NCI-H128 (cell line): ENCODE measurements at regions not wholly inside any gene's neighbourhood (a gene's known extent, or its start where the extent isn't known, plus 50 kb on each side); places are given as distances from the start of the nearest gene placed in this dataset.
"Not testable (repeated sequence)": the region's sequence is repeated elsewhere in the genome, so short reads cannot be mapped to it uniquely, and the experiment has no call there.

Experiments used
- DNase-seq: peaks from one replicate; lab custom pipeline; 2025; ENCODE audit not compliant: unreplicated experiment; lab: John Stamatoyannopoulos, UW

GRCh38 chr10:64283621-64284020 is 762.4 kb downstream of the REEP3 start:
- DNase-seq = no peak

GRCh38 chr10:64286533-64286932 is 765.3 kb downstream of the REEP3 start:
- DNase-seq = no peak

- DNase-seq = no peak
Measured at GRCh38 chr10:64288404-64288803, 767.2 kb downstream of the REEP3 start.

DNA sequence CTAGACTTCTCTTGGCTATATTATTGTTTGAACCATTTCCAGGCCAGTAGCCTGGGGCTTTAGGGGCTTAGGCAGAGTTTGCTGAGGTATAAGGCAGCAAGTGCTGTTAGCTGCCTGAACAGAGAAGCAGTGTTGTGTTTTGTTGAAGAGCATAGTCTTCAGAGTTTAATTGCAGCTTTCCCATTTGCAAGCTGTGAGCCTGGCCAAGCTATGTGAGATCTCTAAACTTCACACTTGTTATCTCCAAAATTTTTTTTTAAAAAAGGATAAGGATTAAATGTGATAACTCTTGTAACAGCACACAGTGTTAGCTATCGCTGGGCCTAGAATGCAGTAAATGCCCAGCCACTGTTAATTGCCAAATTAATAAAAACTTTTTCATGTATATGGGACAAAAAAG is 782.4 kb downstream of the REEP3 start:
- DNase-seq = no peak

DNA sequence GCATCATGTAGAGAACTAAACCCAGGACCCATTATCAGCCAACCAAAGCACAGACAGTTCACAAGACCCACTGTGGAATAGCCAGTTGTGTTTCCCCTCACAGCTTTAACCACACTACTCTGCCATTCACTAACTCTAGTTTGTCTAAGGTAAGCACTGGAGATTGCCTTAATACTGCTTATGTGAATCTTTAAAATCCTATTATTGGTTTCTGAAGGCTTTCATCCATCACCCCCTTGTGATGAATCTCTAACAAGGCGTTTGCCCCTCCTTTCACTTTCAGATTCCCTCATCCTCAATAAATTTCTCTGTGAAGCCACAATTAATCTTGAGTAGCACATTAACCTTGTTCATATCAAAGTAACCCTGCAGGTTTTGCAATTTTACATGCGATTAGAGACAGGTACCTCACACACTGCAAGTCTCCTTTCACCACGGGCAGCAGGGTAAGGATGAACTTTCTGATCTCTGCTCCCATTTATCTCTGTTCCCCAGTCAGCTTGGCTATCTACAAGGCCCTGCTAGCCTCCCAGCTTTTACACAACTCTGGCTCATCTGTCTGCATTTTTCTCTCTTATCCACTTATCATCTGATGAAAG is 785.6 kb downstream of the REEP3 start:
- no peak for DNase-seq

DNA sequence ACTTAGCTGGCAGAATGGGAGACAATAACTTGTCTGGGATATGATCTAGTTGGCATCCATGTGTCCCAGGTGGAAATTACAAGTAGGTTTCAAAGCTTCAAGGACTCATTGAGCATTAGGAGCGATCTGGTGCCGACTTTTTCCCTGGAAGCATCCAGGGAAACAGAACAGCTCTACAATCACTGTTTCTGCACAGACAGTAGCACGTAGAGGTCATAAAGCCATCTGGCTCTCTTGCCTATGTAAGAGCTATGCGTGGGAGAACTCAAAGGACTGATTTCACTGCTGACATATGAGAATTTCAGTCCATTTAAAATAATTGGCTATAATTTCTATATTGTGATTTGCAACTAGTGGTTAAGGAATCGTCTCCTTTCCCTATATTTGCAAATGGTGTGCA is 791.7 kb downstream of the REEP3 start:
- DNase-seq = no peak

- no peak for DNase-seq
Measured at GRCh38 chr10:64313967-64314366, 792.8 kb downstream of the REEP3 start.

DNA sequence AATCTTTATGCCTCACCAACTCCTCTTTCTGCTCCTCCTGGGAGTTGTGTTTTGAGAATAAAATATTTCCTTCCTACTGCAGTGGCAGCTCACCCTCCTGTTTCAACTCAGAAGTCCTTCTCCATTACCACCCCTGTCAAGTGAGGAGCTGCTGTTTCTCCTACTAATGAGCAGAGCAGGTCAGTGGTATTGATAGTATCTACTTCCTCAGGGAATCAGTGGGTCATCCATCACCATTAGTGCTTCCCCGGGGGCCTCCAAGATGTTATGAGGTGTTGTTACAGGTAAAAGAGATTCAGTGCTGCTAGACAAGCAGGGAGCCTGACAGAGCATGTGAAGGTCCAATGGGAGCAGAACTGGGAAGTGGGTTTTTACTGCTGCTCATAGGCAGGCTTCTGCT is 795.2 kb downstream of the REEP3 start:
- DNase-seq = no peak

DNA sequence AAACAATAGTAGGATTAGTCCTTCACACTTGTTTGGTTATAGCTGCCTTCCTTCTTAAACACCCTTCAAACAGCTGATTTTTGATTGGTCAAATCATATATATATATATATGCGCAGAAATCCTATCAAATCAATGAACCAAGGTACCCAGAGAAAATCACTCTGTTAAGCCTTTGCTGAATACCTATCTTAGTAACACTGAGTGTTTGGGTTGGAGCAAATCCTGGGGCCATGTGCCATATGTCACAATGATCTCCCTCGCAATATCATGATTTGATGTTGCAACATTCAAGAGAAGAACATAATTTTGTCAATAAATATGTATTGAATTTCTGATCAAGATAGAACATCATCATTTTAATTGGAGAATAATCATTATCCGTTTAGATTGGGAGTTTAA is 795.6 kb downstream of the REEP3 start:
- no peak for DNase-seq

- no peak for DNase-seq
Measured at GRCh38 chr10:64320448-64320847, 799.2 kb downstream of the REEP3 start.

DNA sequence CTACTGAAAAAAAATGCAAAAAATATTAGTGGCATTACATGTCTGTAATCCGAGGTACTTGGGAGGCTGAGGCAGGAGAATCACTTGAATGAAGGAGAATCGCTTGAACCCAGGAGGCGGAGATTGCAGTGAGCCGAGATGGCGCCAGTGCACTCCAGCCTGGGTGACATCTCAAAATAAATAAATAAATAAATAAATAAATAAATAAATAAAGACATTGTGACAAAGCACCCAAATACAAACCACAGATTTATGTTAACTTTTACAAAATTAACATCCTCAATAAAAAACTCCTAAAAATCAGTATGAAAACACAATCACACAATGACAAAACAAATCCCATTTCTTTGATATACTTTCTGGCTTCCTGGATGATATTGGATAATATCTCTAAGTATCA is 808.3 kb downstream of the REEP3 start:
- DNase-seq = no peak

DNA sequence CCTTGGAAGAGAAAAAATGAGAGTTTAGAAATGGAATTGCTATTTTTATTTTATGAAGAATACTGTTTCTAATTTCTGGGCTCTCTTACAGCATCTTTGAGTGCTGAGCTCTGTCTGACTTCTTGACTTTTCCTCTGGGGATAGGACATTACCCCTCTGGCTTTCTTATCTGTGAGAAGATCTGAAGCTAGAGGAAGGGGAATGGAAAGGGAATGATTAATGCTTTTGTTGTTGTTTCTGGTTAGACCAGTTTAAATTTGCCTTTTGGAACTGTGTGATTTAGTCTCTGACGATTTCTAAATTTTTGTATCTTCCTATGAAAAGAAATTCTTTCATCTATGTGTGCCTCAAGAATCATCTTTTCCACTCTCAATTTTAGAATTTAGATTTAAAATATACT is 811.4 kb downstream of the REEP3 start:
- no peak for DNase-seq

GRCh38 chr10:64334084-64334483 is 812.9 kb downstream of the REEP3 start:
- no peak for DNase-seq

GRCh38 chr10:64344211-64344610 is 823.0 kb downstream of the REEP3 start:
- DNase-seq = no peak

- no peak for DNase-seq
Measured at GRCh38 chr10:64345856-64346255, 824.7 kb downstream of the REEP3 start.

- no peak for DNase-seq
Measured at GRCh38 chr10:64346389-64346788, 825.2 kb downstream of the REEP3 start.

- no peak for DNase-seq
Measured at GRCh38 chr10:64350665-64351064, 829.5 kb downstream of the REEP3 start.

DNA sequence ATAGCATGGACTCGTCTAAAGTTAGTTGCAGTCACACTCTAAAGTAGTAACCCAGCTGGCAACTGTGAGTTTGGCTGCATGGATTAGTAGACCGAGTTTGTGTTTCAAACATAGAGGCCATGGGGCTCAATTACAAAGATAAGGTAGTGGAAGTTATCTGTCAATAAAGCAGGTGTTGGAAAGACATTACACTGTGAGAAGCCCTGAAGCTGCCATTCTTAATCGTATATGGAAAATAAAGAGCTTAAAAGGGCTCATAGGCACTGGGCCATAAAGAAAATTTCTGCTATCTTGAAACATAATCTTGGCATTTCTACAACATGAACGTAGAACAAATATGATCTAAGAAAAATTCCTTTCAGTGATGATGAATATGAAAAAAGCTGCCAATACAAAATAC is 837.7 kb downstream of the REEP3 start:
- no peak for DNase-seq

DNA sequence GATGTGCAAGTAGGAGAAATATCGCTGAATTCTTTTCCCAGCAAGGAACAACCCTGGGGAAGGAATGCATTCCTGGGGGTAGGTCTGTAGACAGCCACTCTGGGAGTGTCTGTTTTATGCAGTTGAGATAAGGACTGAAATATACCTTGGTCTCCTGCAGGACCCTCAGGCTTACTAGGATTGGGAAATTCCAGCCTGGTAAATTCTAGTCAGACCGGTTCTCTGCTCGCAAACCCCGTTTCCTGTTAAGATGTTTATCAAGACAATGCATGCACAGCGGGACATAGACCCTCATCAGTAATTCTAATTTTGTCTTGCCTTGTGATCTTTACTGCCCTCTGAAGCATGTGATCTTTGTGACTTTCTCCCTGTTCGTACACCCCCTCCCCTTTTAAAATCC is 839.0 kb downstream of the REEP3 start:
- not testable (repeated sequence) for DNase-seq

- no peak for DNase-seq
Measured at GRCh38 chr10:64363687-64364086, 842.5 kb downstream of the REEP3 start.

DNA sequence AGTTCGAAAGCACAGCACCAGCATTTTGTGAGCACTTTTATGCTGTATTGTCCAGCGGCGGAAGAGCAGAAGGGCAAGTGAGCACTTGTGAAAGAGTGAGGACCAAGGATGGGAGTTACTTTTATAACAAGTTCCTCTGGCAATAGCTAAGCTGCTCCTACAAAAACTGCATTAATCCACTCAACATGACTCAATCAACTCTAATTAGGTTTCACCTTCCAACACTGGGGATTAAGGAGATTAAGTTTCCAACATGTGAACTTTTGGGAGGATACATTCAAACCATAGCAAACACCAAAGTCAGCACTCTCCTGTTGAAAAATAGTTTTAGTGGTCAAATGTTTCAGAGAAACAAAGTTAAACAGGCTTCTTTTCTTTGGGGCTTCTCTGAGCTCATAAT is 844.5 kb downstream of the REEP3 start:
- no peak for DNase-seq

DNA sequence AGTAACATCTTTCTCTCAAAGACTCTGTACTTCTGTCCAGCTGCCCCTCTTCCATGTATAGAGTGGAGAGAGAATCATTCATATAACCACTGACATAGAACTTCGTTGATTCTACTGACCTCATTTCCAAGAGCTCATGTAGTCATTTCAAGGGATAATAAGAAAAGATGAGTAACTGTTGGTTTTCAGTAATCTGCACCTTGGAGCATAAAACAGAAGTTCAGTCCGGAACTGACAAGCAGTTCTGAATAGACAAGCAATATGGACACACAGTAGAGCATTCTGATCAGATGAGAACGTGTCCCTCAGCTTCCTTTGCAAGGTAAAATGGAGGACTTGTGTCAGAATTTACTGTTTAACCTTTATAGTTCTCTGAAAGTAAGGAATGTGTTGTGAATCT is 847.1 kb downstream of the REEP3 start:
- DNase-seq = no peak

- DNase-seq = no peak
Measured at GRCh38 chr10:64369885-64370773, 848.9 kb downstream of the REEP3 start.
